GM12878 (cell line): ENCODE measurements at regions not wholly inside any gene's neighbourhood (a gene's known extent, or its start where the extent isn't known, plus 50 kb on each side); places are given as distances from the start of the nearest gene placed in this dataset.

ENCODE experiments used
- ATAC-seq: fragments of 200-7000 bp; cut with Tn5 transposase; 3 replicates; pipeline ENCODE4 v1.9.1; 2020; ENCODE audit warnings: mild to moderate bottlenecking, moderate library complexity
- BruUV-seq: library from RNA; stranded (reverse); fragments of 400-500 nt; replicated peaks from 2 replicates; lab custom pipeline; 2021; lab: Mats Ljungman, UMichigan
- CTCF ChIA-PET: fragments of 300-600 bp; sonication (Branson Sonifier 250); formaldehyde crosslinking; extraction: SDS; loops from one replicate; lab custom pipeline; 2021; ENCODE audit warnings: inconsistent platforms; lab: Yijun Ruan, JAX
- POLR2A ChIA-PET: fragments of 350-600 bp; formaldehyde crosslinking; extraction: SDS; loops from one replicate; lab custom pipeline; 2021; ENCODE audit warnings: inconsistent platforms; lab: Charles Lee
- RAD21 ChIA-PET: fragments of 300-600 bp; sonication (Branson Sonifier 250); formaldehyde crosslinking; loops from one replicate; lab custom pipeline; 2023; ENCODE audit warnings: antibody characterized with exemption; ENCODE audit not compliant: unreplicated experiment; lab: Charles Lee
- SMC1A ChIA-PET: fragments of 300-600 bp; sonication (Branson Sonifier 250); formaldehyde crosslinking; loops from one replicate; lab custom pipeline; 2023; ENCODE audit not compliant: unreplicated experiment, uncharacterized antibody; lab: Charles Lee
- DNase-seq: peaks from one replicate; pipeline ENCODE4 v3.0.0-alpha.2; 2011; ENCODE audit warnings: low read depth, low spot score
- FAIRE-seq: peaks from 3 replicates; lab custom pipeline; 2011; peaks lifted over from hg19 to GRCh38; lab: Jason Lieb, UNC
- H2AFZ ChIP-seq: 2 replicates; pipeline ENCODE4 v1.6.0; 2011; ENCODE audit warnings: low read depth, low read length, control low read depth; ENCODE audit not compliant: control insufficient read depth
- H3K27ac ChIP-seq: 2 replicates; pipeline ENCODE4 v1.5.1; 2011; ENCODE audit warnings: control low read depth; ENCODE audit not compliant: control insufficient read depth, insufficient read depth
- H3K27me3 ChIP-seq, 2 experiments: replicated peaks in 1 of 2; 2 replicates each; pipeline versions ENCODE4 v1.6.0 to v1.6.1; 2011; ENCODE audit warnings: low read length in 1 of 2; ENCODE audit not compliant: control insufficient read depth in 2 of 2, insufficient read depth in 2 of 2
- H3K36me3 ChIP-seq, 2 experiments: 2 replicates each; pipeline ENCODE4 v1.5.1; 2011; ENCODE audit warnings: low read length in 1 of 2; ENCODE audit not compliant: control insufficient read depth in 2 of 2, insufficient read depth in 2 of 2
- H3K4me1 ChIP-seq: 2 replicates; pipeline ENCODE4 v1.6.1; 2011; ENCODE audit warnings: mild to moderate bottlenecking, low read length, moderate library complexity, mixed read lengths; ENCODE audit not compliant: control insufficient read depth, insufficient read depth
- H3K4me2 ChIP-seq: 2 replicates; pipeline ENCODE4 v1.6.0; 2011; ENCODE audit warnings: control low read depth; ENCODE audit not compliant: control insufficient read depth, insufficient read depth
- H3K4me3 ChIP-seq: fragments of 200-600 bp; sonication (generic); 2 replicates; pipeline ENCODE4 v1.5.1; 2016
- H3K79me2 ChIP-seq: 2 replicates; pipeline ENCODE4 v1.6.0; 2011; ENCODE audit warnings: low read length; ENCODE audit not compliant: control insufficient read depth, insufficient read depth
- H3K9ac ChIP-seq: 2 replicates; pipeline ENCODE4 v1.8.0; 2011; ENCODE audit warnings: low read length, control low read depth, mixed read lengths; ENCODE audit not compliant: control insufficient read depth, insufficient read depth
- H3K9me3 ChIP-seq: replicated peaks from 3 replicates; pipeline ENCODE4 v1.5.1; 2011; ENCODE audit warnings: mild to moderate bottlenecking, low read length; ENCODE audit not compliant: control insufficient read depth, insufficient read depth
- H4K20me1 ChIP-seq: 2 replicates; pipeline ENCODE4 v1.6.0; 2011; ENCODE audit not compliant: control insufficient read depth, insufficient read depth
- ATF7 ChIP-seq: fragments of 450-650 bp; IDR thresholded peaks from 2 replicates; pipeline ENCODE4 v1.6.1; 2016; ENCODE audit warnings: low read depth, mild to moderate bottlenecking
- BCL11A ChIP-seq: IDR thresholded peaks from 2 replicates; pipeline ENCODE4 v1.6.1; 2011; ENCODE audit warnings: low read depth, low read length
- BCLAF1 ChIP-seq: fragments of 450-650 bp; IDR thresholded peaks from 2 replicates; pipeline ENCODE4 v1.6.1; 2017; ENCODE audit warnings: antibody characterized with exemption, mild to moderate bottlenecking, moderate library complexity
- BRCA1 ChIP-seq: IDR thresholded peaks from 2 replicates; pipeline ENCODE4 v1.6.1; 2011; ENCODE audit warnings: low read depth, low read length, improper control_type of control experiment
- CBFB ChIP-seq: IDR thresholded peaks from 2 replicates; pipeline ENCODE4 v1.6.1; 2016; ENCODE audit warnings: antibody characterized with exemption, low read depth
- CEBPB ChIP-seq, 2 experiments: fragments of 150-350 bp in 1 of 2; IDR thresholded peaks; 2 replicates each; pipeline ENCODE4 v1.6.1; 2012 to 2014; ENCODE audit warnings: low read depth in 2 of 2, low read length in 2 of 2, borderline replicate concordance in 1 of 2, inconsistent platforms in 1 of 2
- EED ChIP-seq: sonication (generic); IDR thresholded peaks from 2 replicates; pipeline ENCODE4 v1.6.1; 2016; ENCODE audit warnings: antibody characterized with exemption, low read depth
- EGR1 ChIP-seq, 2 experiments: IDR thresholded peaks; 1 replicate in 1 of 2; 2 replicates in 1 of 2; pipeline ENCODE4 v1.6.1; 2011 to 2012; ENCODE audit warnings: low read depth in 2 of 2, low read length in 2 of 2, borderline replicate concordance in 1 of 2, mild to moderate bottlenecking in 1 of 2, moderate library complexity in 1 of 2
- LARP7 ChIP-seq: fragments of 450-650 bp; IDR thresholded peaks from 2 replicates; pipeline ENCODE4 v1.6.1; 2017; ENCODE audit warnings: mild to moderate bottlenecking
- NR2C2 ChIP-seq: IDR thresholded peaks from 2 replicates; pipeline ENCODE4 v1.6.1; 2011; ENCODE audit warnings: borderline replicate concordance, low read depth; ENCODE audit not compliant: control insufficient read depth, insufficient read length
- PML ChIP-seq: IDR thresholded peaks from 2 replicates; pipeline ENCODE4 v1.6.1; 2012; ENCODE audit warnings: low read length, inconsistent platforms
- RELA ChIP-seq: fragments of 450-650 bp; IDR thresholded peaks from 2 replicates; pipeline ENCODE4 v1.8.0; 2014; ENCODE audit warnings: borderline replicate concordance; ENCODE audit not compliant: partially characterized antibody
- SMARCA5 ChIP-seq: fragments of 450-650 bp; IDR thresholded peaks from 2 replicates; pipeline ENCODE4 v1.6.1; 2017; ENCODE audit warnings: mild to moderate bottlenecking
- SREBF1 ChIP-seq: IDR thresholded peaks from 2 replicates; pipeline ENCODE4 v1.6.1; 2012; ENCODE audit warnings: mild to moderate bottlenecking, low read length
- SUPT20H ChIP-seq: IDR thresholded peaks from 2 replicates; pipeline ENCODE4 v1.6.1; 2011; ENCODE audit warnings: low read depth, mild to moderate bottlenecking, low read length, moderate library complexity, borderline replicate concordance; ENCODE audit not compliant: control insufficient read depth
- ZNF24 ChIP-seq: fragments of 450-650 bp; IDR thresholded peaks from 2 replicates; pipeline ENCODE4 v1.6.1; 2017; ENCODE audit warnings: antibody characterized with exemption, mild to moderate bottlenecking
- WGBS: methylation state at CpG from one replicate; pipeline ENCODE4 v1.1.6; 2016; ENCODE audit warnings: low lambda C conversion rate; ENCODE audit not compliant: insufficient replicate concordance, insufficient coverage; ENCODE audit errors: missing lambda C conversion rate; 5-methylcytosine and 5-hydroxymethylcytosine counted together
- in situ Hi-C: fragments of 300-500 bp; cut with MboI; formaldehyde crosslinking; loops from 9 replicates; pipeline ENCODE4 v1.14.3; 2018; ENCODE audit warnings: mixed read lengths
- intact Hi-C: fragments of 100-400 bp; cut with micrococcal nuclease; formaldehyde crosslinking; loops from one replicate; pipeline ENCODE4 v1.14.2; 2022; ENCODE audit not compliant: unreplicated experiment
- TF ChIP-seq, protein P1 (sequence below): IDR thresholded peaks from 2 replicates; pipeline ENCODE4 v1.6.1; 2011; ENCODE audit warnings: low read depth, mild to moderate bottlenecking, low read length, moderate library complexity, borderline replicate concordance; ENCODE audit errors: extremely low read depth
- TF ChIP-seq, protein P2 (sequence below): fragments of 450-650 bp; IDR thresholded peaks from 2 replicates; pipeline ENCODE4 v1.6.1; 2016; ENCODE audit warnings: mild to moderate bottlenecking

DNA sequence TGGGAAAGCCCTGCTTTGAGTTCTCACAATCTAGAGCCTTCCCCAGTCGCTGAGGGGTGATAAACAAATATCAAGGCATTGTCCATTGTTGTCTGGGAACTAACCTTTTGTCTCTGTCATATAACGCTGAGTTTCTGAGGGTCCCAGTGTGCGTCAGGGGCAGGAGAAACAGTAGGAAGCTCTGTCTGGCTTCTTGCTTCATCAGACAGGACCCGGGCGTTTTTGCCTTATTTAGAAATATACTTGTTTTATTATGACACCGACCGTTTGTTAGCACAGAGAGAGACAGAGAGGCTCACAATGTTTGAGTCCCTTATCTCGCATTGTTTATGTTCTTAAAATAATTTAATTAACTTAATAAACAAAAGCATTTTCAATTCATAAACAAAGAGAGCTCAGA, 204.9 kb upstream of the GAS1 start:
- in situ Hi-C loops = no loop called here

More for the DNA sequence above, 204.9 kb upstream of the GAS1 start:
- no peak overlapping the region for H3K4me3 ChIP-seq
- no peak for FAIRE-seq
- H4K20me1 ChIP-seq = no peaks in the 10 kb centered on the region
- ChIA-PET SMC1A (no interaction called here), CTCF (no interaction called here), POLR2A (no interaction called here), RAD21 (no interaction called here)
- WGBS = 14% methylated on average over 8 of the region's 8 CpGs
- H3K79me2 ChIP-seq = no peaks in the 10 kb centered on the region
- no peaks in the 10 kb centered on the region for H3K4me1 ChIP-seq
- TF ChIP-seq BCLAF1 = no peak
- no peak for TF ChIP-seq CEBPB (IDR thresholded peaks at IDR 0.05; ENCODE audit: borderline replicate concordance in 1 of 2, low read depth in 2 of 2, low read length in 2 of 2)
- TF ChIP-seq SMARCA5 = no peak
- no peak for TF ChIP-seq EGR1 (IDR thresholded peaks at IDR 0.05; ENCODE audit: borderline replicate concordance in 1 of 2, low read depth in 2 of 2, low read length in 2 of 2)
- no peak for TF ChIP-seq EED
- TF ChIP-seq, protein P1, sequence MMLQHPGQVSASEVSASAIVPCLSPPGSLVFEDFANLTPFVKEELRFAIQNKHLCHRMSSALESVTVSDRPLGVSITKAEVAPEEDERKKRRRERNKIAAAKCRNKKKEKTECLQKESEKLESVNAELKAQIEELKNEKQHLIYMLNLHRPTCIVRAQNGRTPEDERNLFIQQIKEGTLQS = no peak
- TF ChIP-seq, protein P2, sequence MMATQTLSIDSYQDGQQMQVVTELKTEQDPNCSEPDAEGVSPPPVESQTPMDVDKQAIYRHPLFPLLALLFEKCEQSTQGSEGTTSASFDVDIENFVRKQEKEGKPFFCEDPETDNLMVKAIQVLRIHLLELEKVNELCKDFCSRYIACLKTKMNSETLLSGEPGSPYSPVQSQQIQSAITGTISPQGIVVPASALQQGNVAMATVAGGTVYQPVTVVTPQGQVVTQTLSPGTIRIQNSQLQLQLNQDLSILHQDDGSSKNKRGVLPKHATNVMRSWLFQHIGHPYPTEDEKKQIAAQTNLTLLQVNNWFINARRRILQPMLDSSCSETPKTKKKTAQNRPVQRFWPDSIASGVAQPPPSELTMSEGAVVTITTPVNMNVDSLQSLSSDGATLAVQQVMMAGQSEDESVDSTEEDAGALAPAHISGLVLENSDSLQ = no peak
- TF ChIP-seq PML = no peak
- TF ChIP-seq BRCA1 = no peak
- TF ChIP-seq SREBF1 = no peak
- no peak for TF ChIP-seq RELA
- TF ChIP-seq SUPT20H = no peak
- no peak for TF ChIP-seq CBFB
- TF ChIP-seq BCL11A = no peak
- no peak for TF ChIP-seq ATF7
- no peak for TF ChIP-seq NR2C2
- no peak for TF ChIP-seq ZNF24
- no peak for TF ChIP-seq LARP7
- no peak overlapping the region for H2AFZ ChIP-seq
- ATAC-seq = no peak
- intact Hi-C loops = no loop called here
- H3K27ac ChIP-seq = no peak overlapping the region
- no TSS peak for BruUV-seq
- H3K9ac ChIP-seq = no peak overlapping the region
- H3K36me3 ChIP-seq = no peaks in the 10 kb centered on the region
- peaks cover 1 to 4% of the 10 kb centered on the region in 2 experiments; a peak in 3 of 4 replicates for H3K27me3 ChIP-seq
- no peak for DNase-seq
- H3K9me3 ChIP-seq = no peaks in the 10 kb centered on the region
- no peak overlapping the region for H3K4me2 ChIP-seq
